Stimulated activated CD8-positive, alpha-beta memory T cell treated with anti-CD3 and anti-CD28 coated beads, Interleukin-7, amount 100 ng/mL, for 24 hours (primary cell): ENCODE measurements at regions not wholly inside any gene's neighbourhood (a gene's known extent, or its start where the extent isn't known, plus 50 kb on each side); places are given as distances from the start of the nearest gene placed in this dataset.
"Not testable (repeated sequence)": the region's sequence is repeated elsewhere in the genome, so short reads cannot be mapped to it uniquely, and the experiment has no call there.

Source experiments
- DNase-seq: peaks from one replicate; pipeline ENCODE4 v3.0.0-alpha.2; 2020; ENCODE audit warnings: low read depth

DNA sequence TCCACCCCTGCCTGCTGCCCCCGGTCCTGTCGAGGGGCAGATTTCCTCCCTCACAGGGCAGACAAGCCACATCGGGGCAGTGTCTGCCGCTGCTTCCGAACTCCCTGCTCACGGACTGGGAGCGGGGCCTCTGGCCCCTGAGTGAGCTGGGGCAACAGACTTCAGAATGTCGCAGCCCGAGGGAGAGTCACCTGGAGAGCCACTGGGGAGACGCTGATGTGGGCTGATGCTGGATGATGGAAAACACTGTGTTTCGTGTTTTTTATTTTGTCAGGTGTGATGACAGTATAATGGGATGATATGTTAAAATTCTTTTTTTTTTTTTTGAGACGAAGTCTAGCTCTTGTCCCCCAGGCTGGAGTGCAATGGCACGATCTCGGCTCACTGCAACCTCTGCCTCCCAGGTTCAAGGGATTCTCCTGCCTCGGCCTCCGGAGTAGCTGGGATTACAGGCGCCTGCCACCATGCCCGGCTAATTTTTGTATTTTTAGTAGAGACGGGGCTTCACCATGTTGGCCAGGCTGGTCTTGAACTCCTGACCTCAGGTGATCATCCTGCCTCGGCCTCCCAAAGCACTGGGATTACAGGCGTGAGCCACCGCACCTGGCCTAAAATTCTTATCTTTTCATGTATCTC is 52.1 kb upstream of the SEPTIN5 start:
- DNase-seq = not testable (repeated sequence)

DNA sequence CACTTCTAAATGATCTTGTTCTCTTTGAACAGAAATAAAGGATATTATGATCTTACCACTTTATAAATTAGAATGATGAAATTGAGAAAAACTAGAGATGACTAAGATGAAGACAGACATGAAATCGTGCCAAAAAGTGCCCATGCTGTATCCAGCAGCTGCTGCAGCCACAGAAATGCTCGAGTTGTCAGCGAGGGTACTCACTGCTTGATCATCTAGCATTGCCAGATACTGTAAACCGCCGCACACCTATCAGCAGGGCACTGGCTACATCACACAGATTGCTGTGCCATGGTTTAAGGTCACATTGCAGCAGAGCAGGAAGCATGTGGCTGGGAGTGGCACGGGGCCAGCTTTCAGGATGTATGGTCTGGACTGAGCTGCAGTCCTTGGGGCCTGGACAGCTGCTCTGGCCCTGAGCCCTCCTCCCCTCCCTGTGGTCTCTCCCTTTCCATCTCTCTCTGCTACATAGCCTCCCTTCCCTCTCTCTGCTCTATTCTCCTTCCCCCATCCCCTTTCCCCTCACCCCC is 51.0 kb upstream of the SEPTIN5 start:
- DNase-seq = no peak

DNA sequence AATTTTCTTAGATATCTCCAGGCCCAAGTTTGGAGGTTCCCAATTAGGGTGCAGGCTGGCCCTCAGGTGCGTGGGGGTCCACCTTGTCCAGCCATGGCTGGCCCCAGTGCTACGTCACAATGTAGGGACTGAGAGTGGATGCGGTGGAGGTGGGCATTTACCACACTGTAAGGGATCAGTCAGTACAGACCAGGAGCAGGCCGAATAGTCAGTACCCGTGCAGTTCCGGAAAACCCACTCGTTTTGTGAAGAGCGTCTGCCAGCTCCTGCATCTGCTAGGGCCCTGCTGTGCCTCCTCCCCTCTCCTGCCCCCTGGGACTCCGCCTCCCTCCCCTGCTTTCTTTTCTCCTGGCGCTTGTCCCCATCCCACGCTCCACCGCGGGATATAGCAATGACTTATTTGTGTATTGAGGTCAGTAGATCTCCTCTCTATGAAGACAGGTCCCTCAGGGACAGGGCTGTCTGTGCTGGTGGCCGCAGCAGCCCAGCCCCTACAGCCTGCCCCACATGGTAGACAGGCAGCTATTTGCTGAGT is 50.4 kb upstream of the SEPTIN5 start:
- no peak for DNase-seq

GRCh38 chr22:19664406-19664805 is 49.9 kb upstream of the SEPTIN5 start:
- DNase-seq = no peak
